ENCODE measurements at regions not wholly inside any gene's neighbourhood (a gene's known extent, or its start where the extent isn't known, plus 50 kb on each side); places are given as distances from the start of the nearest gene placed in this dataset.

DNA sequence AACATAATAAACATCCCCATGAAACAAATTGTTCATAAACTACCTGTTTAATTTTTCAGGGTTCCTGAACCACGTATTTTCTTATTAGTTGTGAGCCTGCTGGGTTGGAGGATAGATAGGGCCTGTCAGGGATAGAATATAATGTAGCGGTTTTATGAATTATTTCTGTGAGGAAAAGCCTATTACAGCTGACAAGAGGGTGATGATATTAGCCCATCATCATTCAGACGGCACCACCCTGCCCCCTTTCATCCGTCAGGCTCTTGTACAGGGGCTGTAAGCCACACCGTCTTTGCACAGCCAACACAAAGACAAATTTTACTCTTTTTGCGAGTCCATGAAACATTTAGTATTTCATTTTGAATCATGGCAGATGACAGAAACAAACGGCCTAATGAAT, 335.3 kb upstream of the TMCO5A start:
- Mint-ChIP-seq H3K27me3 (ENCODE audit: insufficient read depth, low read depth, poor library complexity) (no peaks in the 10 kb centered on the region), H3K4me1 (peaks cover 2% of the 10 kb centered on the region; the same call in 1 of the 3 replicates), H3K27ac (no peak overlapping the region), H3K4me3 (no peak overlapping the region), H3K36me3 (ENCODE audit: low read depth) (no peaks in the 10 kb centered on the region), H3K9me3 (no peaks in the 10 kb centered on the region)
- ATAC-seq: no peak
- no peak for TF ChIP-seq CTCF (conservative IDR thresholded peaks at IDR 0.05; ENCODE audit: low read depth in 2 of 2)
- no peak for TF ChIP-seq ETS1 (IDR thresholded peaks at IDR 0.05)
- no peak for TF ChIP-seq STAT1 (IDR thresholded peaks at IDR 0.05; ENCODE audit: unreplicated experiment)
- no peak for TF ChIP-seq EZH2 (IDR thresholded peaks at IDR 0.05; ENCODE audit: low read depth, unreplicated experiment)
- no peak for TF ChIP-seq POLR2AphosphoS5 (IDR thresholded peaks at IDR 0.05; ENCODE audit: low read depth)
- no peak for TF ChIP-seq JUNB (IDR thresholded peaks at IDR 0.05; ENCODE audit: unreplicated experiment)
- TF ChIP-seq REST (IDR thresholded peaks at IDR 0.05; ENCODE audit: unreplicated experiment): no peak
- TF ChIP-seq, protein P1, sequence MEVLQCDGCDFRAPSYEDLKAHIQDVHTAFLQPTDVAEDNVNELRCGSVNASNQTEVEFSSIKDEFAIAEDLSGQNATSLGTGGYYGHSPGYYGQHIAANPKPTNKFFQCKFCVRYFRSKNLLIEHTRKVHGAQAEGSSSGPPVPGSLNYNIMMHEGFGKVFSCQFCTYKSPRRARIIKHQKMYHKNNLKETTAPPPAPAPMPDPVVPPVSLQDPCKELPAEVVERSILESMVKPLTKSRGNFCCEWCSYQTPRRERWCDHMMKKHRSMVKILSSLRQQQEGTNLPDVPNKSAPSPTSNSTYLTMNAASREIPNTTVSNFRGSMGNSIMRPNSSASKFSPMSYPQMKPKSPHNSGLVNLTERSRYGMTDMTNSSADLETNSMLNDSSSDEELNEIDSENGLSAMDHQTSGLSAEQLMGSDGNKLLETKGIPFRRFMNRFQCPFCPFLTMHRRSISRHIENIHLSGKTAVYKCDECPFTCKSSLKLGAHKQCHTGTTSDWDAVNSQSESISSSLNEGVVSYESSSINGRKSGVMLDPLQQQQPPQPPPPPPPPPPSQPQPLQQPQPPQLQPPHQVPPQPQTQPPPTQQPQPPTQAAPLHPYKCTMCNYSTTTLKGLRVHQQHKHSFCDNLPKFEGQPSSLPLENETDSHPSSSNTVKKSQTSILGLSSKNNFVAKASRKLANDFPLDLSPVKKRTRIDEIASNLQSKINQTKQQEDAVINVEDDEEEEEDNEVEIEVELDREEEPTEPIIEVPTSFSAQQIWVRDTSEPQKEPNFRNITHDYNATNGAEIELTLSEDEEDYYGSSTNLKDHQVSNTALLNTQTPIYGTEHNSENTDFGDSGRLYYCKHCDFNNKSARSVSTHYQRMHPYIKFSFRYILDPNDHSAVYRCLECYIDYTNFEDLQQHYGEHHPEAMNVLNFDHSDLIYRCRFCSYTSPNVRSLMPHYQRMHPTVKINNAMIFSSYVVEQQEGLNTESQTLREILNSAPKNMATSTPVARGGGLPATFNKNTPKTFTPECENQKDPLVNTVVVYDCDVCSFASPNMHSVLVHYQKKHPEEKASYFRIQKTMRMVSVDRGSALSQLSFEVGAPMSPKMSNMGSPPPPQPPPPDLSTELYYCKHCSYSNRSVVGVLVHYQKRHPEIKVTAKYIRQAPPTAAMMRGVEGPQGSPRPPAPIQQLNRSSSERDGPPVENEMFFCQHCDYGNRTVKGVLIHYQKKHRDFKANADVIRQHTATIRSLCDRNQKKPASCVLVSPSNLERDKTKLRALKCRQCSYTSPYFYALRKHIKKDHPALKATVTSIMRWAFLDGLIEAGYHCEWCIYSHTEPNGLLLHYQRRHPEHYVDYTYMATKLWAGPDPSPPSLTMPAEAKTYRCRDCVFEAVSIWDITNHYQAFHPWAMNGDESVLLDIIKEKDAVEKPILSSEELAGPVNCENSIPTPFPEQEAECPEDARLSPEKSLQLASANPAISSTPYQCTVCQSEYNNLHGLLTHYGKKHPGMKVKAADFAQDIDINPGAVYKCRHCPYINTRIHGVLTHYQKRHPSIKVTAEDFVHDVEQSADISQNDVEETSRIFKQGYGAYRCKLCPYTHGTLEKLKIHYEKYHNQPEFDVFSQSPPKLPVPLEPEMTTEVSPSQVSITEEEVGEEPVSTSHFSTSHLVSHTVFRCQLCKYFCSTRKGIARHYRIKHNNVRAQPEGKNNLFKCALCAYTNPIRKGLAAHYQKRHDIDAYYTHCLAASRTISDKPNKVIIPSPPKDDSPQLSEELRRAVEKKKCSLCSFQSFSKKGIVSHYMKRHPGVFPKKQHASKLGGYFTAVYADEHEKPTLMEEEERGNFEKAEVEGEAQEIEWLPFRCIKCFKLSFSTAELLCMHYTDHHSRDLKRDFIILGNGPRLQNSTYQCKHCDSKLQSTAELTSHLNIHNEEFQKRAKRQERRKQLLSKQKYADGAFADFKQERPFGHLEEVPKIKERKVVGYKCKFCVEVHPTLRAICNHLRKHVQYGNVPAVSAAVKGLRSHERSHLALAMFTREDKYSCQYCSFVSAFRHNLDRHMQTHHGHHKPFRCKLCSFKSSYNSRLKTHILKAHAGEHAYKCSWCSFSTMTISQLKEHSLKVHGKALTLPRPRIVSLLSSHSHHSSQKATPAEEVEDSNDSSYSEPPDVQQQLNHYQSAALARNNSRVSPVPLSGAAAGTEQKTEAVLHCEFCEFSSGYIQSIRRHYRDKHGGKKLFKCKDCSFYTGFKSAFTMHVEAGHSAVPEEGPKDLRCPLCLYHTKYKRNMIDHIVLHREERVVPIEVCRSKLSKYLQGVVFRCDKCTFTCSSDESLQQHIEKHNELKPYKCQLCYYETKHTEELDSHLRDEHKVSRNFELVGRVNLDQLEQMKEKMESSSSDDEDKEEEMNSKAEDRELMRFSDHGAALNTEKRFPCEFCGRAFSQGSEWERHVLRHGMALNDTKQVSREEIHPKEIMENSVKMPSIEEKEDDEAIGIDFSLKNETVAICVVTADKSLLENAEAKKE (CRISPR knock-in tag; IDR thresholded peaks at IDR 0.05): no peak
- no peak for TF ChIP-seq NANOG (IDR thresholded peaks at IDR 0.05; ENCODE audit: borderline replicate concordance)
- no peak for TF ChIP-seq EZH2phosphoT487 (IDR thresholded peaks at IDR 0.05; ENCODE audit: unreplicated experiment)
- TF ChIP-seq CREB1 (CRISPR knock-in tag; IDR thresholded peaks at IDR 0.05; ENCODE audit: low read depth): no peak
- no peak for TF ChIP-seq ZNF114 (CRISPR knock-in tag; IDR thresholded peaks at IDR 0.05)
- no peak for TF ChIP-seq ZNF331 (CRISPR knock-in tag; IDR thresholded peaks at IDR 0.05; ENCODE audit: low read depth)
- H3K27me3 ChIP-seq (ENCODE audit: insufficient read depth): no peaks in the 10 kb centered on the region
- H3K4me1 ChIP-seq (ENCODE audit: insufficient read depth): no peaks in the 10 kb centered on the region
- no peaks in the 10 kb centered on the region for H3K79me2 ChIP-seq (replicated peaks; ENCODE audit: insufficient read depth)
- no peak for DNase-seq (ENCODE audit: low spot score)
- H3K4me2 ChIP-seq: no peak overlapping the region
- no peaks in the 10 kb centered on the region for H4K20me1 ChIP-seq (replicated peaks; ENCODE audit: insufficient read depth)
- H3F3A ChIP-seq (replicated peaks; ENCODE audit: low read depth): no peaks in the 10 kb centered on the region
- H3K27ac ChIP-seq (ENCODE audit: low read depth): no peak overlapping the region
- H3K36me3 ChIP-seq (ENCODE audit: insufficient read depth): no peaks in the 10 kb centered on the region
- no peak overlapping the region for H3K4me3 ChIP-seq
- H3K9me2 ChIP-seq (ENCODE audit: insufficient read depth): no peaks in the 10 kb centered on the region
- no peak overlapping the region for H2AFZ ChIP-seq

Measured in GM23338 (cell line).